SKM-1 treated with dmso at 0.1 percent for 144 hours (cell line): ENCODE measurements at regions not wholly inside any gene's neighbourhood (a gene's known extent, or its start where the extent isn't known, plus 50 kb on each side); places are given as distances from the start of the nearest gene placed in this dataset.

Source experiments
- DNase-seq: peaks from one replicate; lab custom pipeline; 2025; ENCODE audit not compliant: unreplicated experiment; lab: John Stamatoyannopoulos, UW

DNA sequence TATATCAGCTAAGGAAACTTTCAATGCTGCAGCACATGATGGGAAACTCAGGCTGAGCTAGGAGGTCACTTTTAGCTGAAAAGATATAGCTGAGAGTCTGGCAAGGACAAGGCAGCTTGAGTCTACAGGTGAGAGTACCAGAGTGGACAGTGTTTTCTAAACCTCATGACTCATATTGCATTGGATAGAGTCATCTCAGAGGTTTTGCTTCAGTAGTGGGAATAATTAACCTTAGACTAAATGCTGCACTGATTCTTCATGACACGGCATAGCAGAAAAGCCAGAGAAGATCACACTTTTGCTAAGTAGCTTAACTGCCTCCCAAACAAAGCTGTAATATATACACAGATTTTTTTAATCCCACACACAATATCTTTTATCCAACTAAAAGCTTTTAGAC is 865.0 kb upstream of the CDH2 start:
- DNase-seq: no peak

DNA sequence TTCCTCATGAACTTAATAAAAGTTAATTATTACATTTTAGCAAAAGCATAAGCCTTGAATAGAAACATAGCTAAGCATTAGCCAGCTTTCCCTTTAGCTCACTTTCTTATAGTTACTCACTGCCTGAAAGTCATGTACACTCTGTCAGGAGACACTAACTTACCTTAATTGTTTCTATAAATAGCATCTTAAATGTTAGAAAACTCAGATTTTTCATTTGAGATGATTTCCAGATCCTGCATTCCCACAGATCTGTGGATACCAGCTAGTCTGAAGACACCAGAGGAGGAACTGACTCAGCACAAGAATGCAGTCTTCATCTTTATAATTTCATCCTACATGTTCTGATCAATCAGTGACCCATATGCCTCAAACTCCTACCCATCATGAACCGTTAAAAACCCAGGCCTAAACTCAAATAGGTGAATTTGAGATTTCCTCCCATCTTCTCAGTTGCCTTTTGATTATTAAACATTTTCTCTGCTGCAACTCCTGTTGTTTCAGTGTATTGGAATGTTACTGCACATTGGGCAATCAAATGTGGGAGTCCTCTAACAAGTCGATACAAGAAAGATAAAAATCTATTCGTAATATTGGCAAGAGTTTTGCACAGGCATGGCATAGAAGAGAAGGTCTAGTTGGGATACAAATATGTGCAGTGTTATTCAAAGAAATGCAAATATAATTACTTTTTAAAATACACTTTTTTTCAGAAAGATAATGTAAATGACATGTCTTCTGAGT is 857.4 kb upstream of the CDH2 start:
- DNase-seq: no peak

DNA sequence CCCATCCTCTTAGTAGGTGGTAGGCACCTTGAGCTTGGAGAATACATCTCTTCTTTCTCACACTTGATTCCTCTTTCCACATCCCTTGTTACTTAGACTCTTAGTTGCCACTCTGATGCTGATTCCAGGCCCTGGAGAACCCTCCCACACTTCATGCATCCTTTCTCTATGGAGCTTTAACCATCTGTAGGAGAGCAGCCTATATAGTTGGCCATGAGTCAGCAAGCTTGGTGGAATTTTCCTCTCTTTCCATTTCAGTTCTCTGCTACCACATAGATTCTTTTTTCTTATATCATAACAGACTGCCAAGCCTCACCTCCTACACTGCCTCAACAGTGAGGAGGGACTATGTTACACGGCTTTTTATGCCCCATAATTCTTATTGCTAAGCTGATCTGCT is 851.6 kb upstream of the CDH2 start:
- DNase-seq: no peak

GRCh38 chr18:29018976-29019375 is 842.0 kb upstream of the CDH2 start:
- DNase-seq: no peak

DNA sequence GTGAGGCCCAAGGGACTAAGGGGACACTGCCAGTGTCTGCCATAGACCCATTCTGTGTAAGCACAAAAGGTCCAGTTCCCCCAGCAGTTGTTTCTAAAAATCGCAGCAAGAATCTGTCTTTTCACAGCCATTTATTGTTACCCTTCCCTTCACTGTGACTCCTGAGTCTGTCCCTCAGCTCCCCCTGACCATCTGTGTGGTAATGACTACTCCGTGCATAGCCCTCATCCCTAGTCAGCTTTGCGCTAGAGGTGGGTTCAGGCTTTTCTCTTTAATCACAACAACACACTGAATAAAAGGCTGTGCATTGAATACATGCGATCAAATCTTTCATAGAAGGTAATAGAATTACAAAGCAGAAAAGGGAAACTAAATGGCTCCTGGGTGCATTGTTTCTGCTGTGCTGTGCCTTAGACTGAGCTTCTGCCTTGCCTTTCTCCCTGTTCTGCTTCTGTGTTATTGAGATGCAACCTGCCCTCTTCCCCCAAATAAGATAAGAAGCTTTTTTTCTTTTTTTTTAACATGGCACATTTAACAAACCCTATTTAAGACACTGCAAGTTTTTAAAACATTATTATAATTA is 836.0 kb upstream of the CDH2 start:
- DNase-seq: no peak

DNA sequence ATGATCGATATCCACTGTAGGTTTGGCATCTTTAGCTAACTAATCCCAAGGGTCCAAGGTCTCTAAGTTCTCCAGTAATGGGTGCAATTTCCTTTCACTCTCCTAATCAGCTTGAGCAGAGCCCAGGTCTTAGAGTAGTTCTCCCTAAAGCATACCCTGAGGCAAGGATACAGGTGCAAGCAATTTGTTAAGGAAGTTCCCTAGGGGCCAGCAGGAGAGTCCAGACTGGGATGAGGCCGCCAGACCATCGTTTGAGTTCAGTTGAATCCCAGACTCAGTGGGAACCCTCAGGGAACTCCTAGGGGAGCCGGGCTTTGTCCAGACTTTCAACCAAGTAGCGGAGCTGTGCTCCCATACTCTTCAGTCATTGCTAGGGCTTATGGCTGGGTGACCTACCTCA is 835.4 kb upstream of the CDH2 start:
- DNase-seq: no peak

DNA sequence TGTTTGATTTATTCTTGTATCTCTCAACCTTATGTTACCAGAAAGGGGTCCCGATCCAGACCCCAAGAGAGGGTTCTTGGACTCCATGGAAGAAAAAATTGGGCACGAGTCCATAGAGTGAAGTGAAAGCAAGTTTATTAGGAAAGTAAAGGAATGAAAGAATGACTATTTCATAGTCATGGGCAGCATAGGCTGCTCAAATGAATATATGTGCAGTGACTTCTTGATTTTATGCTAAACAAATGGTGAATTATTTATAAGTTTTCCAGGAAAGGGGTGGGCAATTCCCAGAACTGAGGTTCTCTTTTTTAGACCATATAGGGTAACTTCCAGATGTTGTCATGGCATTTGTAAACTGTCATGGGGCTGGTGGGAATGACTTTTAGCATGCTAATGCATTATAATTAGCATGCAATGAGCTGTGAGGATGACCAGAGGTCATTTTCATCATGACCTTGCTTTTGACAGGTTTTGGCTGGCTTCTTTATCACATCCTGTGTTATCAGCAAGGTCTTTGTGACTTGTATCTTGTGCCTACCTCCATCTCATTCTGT is 832.4 kb upstream of the CDH2 start:
- no peak for DNase-seq

- DNase-seq: no peak
These were observed 831.9 kb upstream of the CDH2 start for GRCh38 chr18:29008809-29009208.

GRCh38 chr18:29007986-29008654 is 831.2 kb upstream of the CDH2 start:
- no peak for DNase-seq

DNA sequence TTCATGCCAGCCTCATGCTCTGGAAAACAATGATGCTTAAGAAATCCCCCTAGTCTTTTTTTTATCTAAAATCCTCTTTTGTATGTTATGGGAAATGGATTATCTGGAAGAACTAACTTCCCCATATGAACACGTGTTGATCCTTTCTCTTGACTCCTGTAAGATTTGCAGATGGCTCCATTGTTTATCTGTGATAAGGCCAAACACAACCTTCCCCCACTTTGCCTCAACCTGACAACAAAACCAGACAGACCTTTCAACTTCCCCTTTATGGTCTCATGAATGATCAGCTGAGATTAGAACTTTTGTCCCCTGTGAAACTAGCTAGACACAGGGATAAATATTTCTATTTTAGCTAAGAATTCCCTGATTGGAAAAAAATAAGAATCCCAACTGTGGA is 828.0 kb upstream of the CDH2 start:
- no peak for DNase-seq

DNA sequence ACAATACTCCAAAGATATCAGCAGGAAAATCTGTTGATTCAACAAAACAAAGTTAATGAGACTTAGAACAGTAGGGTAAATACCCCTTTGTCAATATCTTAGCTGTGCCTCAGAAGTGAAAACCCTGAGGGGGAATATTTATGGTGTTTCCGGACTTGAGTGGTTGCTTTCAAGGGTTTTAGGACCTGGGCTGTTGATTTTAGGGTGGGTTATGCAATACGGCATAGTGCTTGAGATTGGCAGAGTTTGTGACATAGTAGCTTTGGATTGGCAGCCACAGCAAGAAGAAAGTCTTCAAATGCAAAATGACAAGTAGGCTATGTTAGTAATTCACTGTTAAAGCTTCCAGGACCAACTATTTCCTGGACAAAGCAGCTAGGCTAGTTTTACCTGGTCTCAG is 826.3 kb upstream of the CDH2 start:
- DNase-seq: no peak

DNA sequence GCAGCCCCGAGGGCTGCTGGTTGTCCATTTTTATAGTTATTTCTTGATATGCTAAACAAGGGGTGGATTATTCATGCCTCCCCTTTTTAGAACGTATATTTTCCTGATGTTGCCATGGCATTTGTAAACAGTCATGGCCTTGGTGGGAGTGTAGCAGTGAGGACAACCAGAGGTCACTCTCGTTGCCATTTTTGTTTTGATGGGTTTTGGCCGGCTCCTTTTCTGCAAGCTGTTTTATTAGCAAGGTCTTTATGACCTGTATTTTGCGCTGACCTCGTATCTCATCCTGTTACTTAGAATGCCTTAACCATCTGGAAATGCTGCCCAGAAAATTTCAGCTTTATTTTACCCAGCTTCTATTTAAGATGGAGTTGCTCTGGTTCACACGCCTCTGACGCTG is 825.8 kb upstream of the CDH2 start:
- no peak for DNase-seq

- DNase-seq: no peak
These were observed 822.8 kb upstream of the CDH2 start for GRCh38 chr18:28999726-29000125.

GRCh38 chr18:28995319-28995718 is 818.4 kb upstream of the CDH2 start:
- DNase-seq: no peak

GRCh38 chr18:28984731-28985130 is 807.8 kb upstream of the CDH2 start:
- DNase-seq: no peak

- no peak for DNase-seq
These were observed 797.6 kb upstream of the CDH2 start for GRCh38 chr18:28974504-28974903.

- no peak for DNase-seq
These were observed 796.4 kb upstream of the CDH2 start for GRCh38 chr18:28973324-28973723.

DNA sequence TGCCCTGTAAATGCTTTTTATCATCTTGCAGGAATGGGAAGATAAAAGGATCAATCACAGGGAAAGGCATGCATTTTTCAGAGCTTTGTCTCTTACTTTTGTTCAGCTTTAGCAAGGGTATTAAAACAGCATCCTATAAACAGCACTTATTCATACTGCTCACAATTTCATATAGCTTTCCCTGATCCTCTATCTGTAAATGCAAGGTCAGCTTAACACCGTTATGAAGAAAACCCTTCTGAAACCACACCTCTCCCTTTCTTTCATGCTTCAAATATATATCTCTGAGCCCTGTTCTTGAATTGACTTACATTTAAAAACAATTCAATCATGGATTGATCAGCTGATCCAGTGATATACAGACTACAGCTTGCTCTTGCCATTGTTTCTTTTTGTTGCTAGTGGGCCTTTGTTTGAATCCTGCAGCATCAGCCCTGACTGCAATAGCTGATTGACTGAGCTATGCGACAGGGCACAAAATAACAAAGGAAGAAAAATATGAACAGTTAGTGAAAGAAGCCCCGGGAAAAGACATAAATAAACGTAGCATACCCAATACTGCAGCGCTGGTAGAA is 795.5 kb upstream of the CDH2 start:
- DNase-seq: no peak

GRCh38 chr18:28963481-28963880 is 786.6 kb upstream of the CDH2 start:
- DNase-seq: no peak

GRCh38 chr18:28961669-28962228 is 784.8 kb upstream of the CDH2 start:
- peak; percentile 24 for DNase-seq

DNA sequence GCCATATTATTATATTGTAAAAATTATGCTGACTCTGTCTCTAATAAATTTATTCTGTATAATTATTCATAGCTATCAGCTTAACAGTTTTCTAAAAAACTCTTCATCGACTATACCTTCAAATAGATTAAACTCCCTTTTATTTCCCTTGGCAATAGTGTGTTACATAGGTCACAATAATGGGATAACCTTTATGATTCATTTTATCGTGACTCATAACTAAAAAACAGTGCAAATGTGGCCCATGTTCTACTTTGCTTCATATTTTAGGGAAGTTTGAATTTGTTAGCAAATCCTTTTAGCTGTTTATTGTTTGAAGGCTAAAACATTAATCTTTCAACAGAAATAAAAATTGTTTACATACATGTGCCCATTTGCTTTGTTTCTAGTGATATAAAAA is 783.2 kb upstream of the CDH2 start:
- DNase-seq: no peak

- no peak for DNase-seq
These were observed 775.4 kb upstream of the CDH2 start for GRCh38 chr18:28952339-28952738.
